CD4-positive, CD25-positive, alpha-beta regulatory T cell (primary cell): ENCODE measurements at regions not wholly inside any gene's neighbourhood (a gene's known extent, or its start where the extent isn't known, plus 50 kb on each side); places are given as distances from the start of the nearest gene placed in this dataset.

Source experiments
- ATAC-seq, 2 donors: fragments of 150-1000 bp; cut with Tn5 transposase; one replicate each; pipeline ENCODE4 v1.10.0; 2021; ENCODE audit warnings: low read depth in 2 of 2, moderate number of reproducible peaks in 2 of 2, moderate library complexity in 1 of 2
- DNase-seq, 3 donors: peaks; one replicate each; pipeline versions ENCODE4 v3.0.0 to v3.0.0-alpha.2; 2012 to 2022; ENCODE audit warnings: mixed read lengths in 1 of 3
- H3K27ac ChIP-seq: one replicate; pipeline ENCODE4 v1.7.0; 2013; ENCODE audit warnings: mild to moderate bottlenecking, low read length; ENCODE audit not compliant: insufficient read depth, poor library complexity, severe bottlenecking
- H3K27me3 ChIP-seq: one replicate; pipeline ENCODE4 v1.7.0; 2013; ENCODE audit warnings: low read length; ENCODE audit not compliant: control insufficient read depth, insufficient read depth
- H3K36me3 ChIP-seq: one replicate; pipeline ENCODE4 v1.7.0; 2013; ENCODE audit warnings: mild to moderate bottlenecking, low read length, moderate library complexity; ENCODE audit not compliant: control insufficient read depth, insufficient read depth
- H3K4me1 ChIP-seq: 2 replicates; pipeline ENCODE4 v1.7.0; 2013; ENCODE audit warnings: mild to moderate bottlenecking, low read length; ENCODE audit not compliant: insufficient read depth, control insufficient read depth, poor library complexity, severe bottlenecking
- H3K4me3 ChIP-seq: one replicate; pipeline ENCODE4 v1.7.0; 2013; ENCODE audit warnings: low read depth, mild to moderate bottlenecking, low read length, moderate library complexity
- H3K9me3 ChIP-seq, 2 experiments: 1 replicate in 1 of 2; 2 replicates in 1 of 2; pipeline ENCODE4 v1.7.0; 2013; ENCODE audit warnings: low read length in 2 of 2, mild to moderate bottlenecking in 1 of 2, moderate library complexity in 1 of 2; ENCODE audit not compliant: control insufficient read depth in 2 of 2
- H3K27ac Mint-ChIP-seq, 3 donors: one replicate each; pipeline ENCODE4 v1.8.0; 2020 to 2022; ENCODE audit warnings: mild to moderate bottlenecking in 3 of 3, mixed read lengths in 3 of 3, moderate library complexity in 2 of 3
- H3K27me3 Mint-ChIP-seq: one replicate; pipeline ENCODE4 v1.8.0; 2022; ENCODE audit warnings: mild to moderate bottlenecking, mixed read lengths
- H3K36me3 Mint-ChIP-seq: one replicate; pipeline ENCODE4 v1.8.0; 2020; ENCODE audit warnings: mixed read lengths
- H3K4me1 Mint-ChIP-seq, 4 donors: one replicate each; pipeline ENCODE4 v1.8.0; 2020 to 2022; ENCODE audit warnings: mixed read lengths in 4 of 4, mild to moderate bottlenecking in 1 of 4
- H3K4me3 Mint-ChIP-seq, 4 donors: one replicate each; pipeline ENCODE4 v1.8.0; 2020 to 2022; ENCODE audit warnings: mild to moderate bottlenecking in 4 of 4, mixed read lengths in 4 of 4, moderate library complexity in 3 of 4
- H3K9me3 Mint-ChIP-seq, 7 donors: one replicate each; pipeline ENCODE4 v1.8.0; 2020 to 2022; ENCODE audit warnings: mixed read lengths in 7 of 7, mild to moderate bottlenecking in 3 of 7, moderate library complexity in 2 of 7

DNA sequence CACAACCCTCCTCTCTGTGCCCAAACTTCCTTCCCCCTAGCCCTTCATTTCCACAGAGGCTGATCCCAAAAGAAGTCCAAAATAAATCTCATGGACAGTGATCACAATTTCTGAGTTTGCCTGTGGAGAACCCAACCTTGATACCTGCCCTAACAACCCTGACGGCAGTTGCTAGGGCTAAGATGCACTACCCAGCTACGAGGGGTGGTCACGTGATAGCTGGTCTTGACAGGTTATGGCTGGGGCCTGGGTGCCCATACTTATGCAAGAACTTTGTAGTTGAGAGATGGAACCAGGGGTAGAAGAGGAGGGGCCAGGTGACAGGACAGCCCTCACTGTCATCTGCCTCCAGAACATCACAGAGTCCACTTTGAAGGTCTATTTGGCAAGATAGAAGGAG, 147.9 kb downstream of the AKAIN1 start:
- Mint-ChIP-seq H3K4me1 (no peaks in the 10 kb centered on the region), H3K4me3 (no peak overlapping the region), H3K36me3 (no peaks in the 10 kb centered on the region), H3K9me3 (peaks cover 0 to 1% (median 0%) of the 10 kb centered on the region in 7 donors), H3K27ac (no peak overlapping the region), H3K27me3 (no peaks in the 10 kb centered on the region)
- H3K4me1 ChIP-seq = no peaks in the 10 kb centered on the region
- H3K4me3 ChIP-seq = no peak overlapping the region
- no peak overlapping the region for H3K27ac ChIP-seq
- no peaks in the 10 kb centered on the region for H3K27me3 ChIP-seq
- H3K9me3 ChIP-seq = no peaks in the 10 kb centered on the region
- ATAC-seq (no peak), DNase-seq (no peak)
- H3K36me3 ChIP-seq = no peaks in the 10 kb centered on the region

GRCh38 chr18:5040476-5040875, 156.6 kb downstream of the AKAIN1 start:
- Histone ChIP-seq H3K36me3 (no peaks in the 10 kb centered on the region), H3K4me3 (no peak overlapping the region), H3K4me1 (no peaks in the 10 kb centered on the region), H3K27ac (no peak overlapping the region), H3K27me3 (no peaks in the 10 kb centered on the region), H3K9me3 (no peaks in the 10 kb centered on the region)
- Mint-ChIP-seq H3K27ac (no peak overlapping the region), H3K9me3 (peaks cover 0 to 3% (median 0%) of the 10 kb centered on the region in 7 donors), H3K4me1 (no peaks in the 10 kb centered on the region), H3K36me3 (no peaks in the 10 kb centered on the region), H3K27me3 (peaks cover 5% of the 10 kb centered on the region), H3K4me3 (no peak overlapping the region)
- no peak for ATAC-seq
- no peak for DNase-seq

- DNase-seq = no peak
- no peak for ATAC-seq
- Mint-ChIP-seq H3K4me1 (no peaks in the 10 kb centered on the region), H3K9me3 (peaks cover 0 to 20% (median 6%) of the 10 kb centered on the region in 7 donors), H3K27ac (no peak overlapping the region), H3K36me3 (no peaks in the 10 kb centered on the region), H3K27me3 (peaks cover 5% of the 10 kb centered on the region), H3K4me3 (no peak overlapping the region)
- Histone ChIP-seq H3K27ac (no peak overlapping the region), H3K27me3 (no peaks in the 10 kb centered on the region), H3K4me1 (no peaks in the 10 kb centered on the region), H3K36me3 (no peaks in the 10 kb centered on the region), H3K9me3 (no peaks in the 10 kb centered on the region), H3K4me3 (no peak overlapping the region)
These were observed 160.5 kb downstream of the AKAIN1 start for GRCh38 chr18:5036523-5036922.

GRCh38 chr18:5031216-5031615, 165.8 kb downstream of the AKAIN1 start:
- no peak overlapping the region for H3K4me3 ChIP-seq
- H3K27me3 ChIP-seq = no peaks in the 10 kb centered on the region
- Mint-ChIP-seq H3K36me3 (no peaks in the 10 kb centered on the region), H3K4me3 (no peak overlapping the region), H3K27me3 (no peaks in the 10 kb centered on the region), H3K4me1 (no peaks in the 10 kb centered on the region), H3K27ac (no peak overlapping the region), H3K9me3 (peaks cover 0 to 24% (median 6%) of the 10 kb centered on the region in 7 donors)
- DNase-seq (no peak), ATAC-seq (no peak)
- H3K9me3 ChIP-seq = no peaks in the 10 kb centered on the region
- H3K36me3 ChIP-seq = no peaks in the 10 kb centered on the region
- H3K27ac ChIP-seq = no peak overlapping the region
- H3K4me1 ChIP-seq = no peaks in the 10 kb centered on the region

GRCh38 chr18:5030636-5031035, 166.4 kb downstream of the AKAIN1 start:
- DNase-seq (no peak), ATAC-seq (no peak)
- no peaks in the 10 kb centered on the region for H3K36me3 Mint-ChIP-seq
- no peaks in the 10 kb centered on the region for H3K36me3 ChIP-seq
- H3K27ac ChIP-seq = no peak overlapping the region
- no peaks in the 10 kb centered on the region for H3K9me3 ChIP-seq
- no peak overlapping the region for H3K27ac Mint-ChIP-seq
- H3K27me3 Mint-ChIP-seq = no peaks in the 10 kb centered on the region
- H3K4me3 ChIP-seq = no peak overlapping the region
- no peaks in the 10 kb centered on the region for H3K4me1 Mint-ChIP-seq
- peaks cover 0 to 24% (median 6%) of the 10 kb centered on the region in 7 donors for H3K9me3 Mint-ChIP-seq
- H3K4me3 Mint-ChIP-seq = no peak overlapping the region
- no peaks in the 10 kb centered on the region for H3K4me1 ChIP-seq
- no peaks in the 10 kb centered on the region for H3K27me3 ChIP-seq

DNA sequence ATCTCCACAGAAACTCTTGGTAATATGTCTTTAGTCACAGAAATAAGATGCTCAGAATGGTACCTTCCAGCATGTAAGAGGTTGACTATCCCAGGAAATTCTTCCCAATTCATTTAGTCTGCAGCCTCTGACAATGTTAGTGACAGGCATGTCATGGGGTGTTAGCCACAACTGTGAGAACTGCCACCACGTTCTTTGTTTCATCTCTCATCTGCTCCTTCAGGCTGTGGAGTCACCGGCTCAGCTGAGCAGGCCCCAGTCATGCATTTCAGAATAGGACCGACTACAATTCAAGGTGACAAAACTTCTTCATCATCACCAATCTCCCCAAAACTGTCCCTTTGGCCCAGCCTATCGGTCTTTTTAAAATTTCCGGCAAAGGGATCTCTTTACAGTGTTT, 167.5 kb downstream of the AKAIN1 start:
- Mint-ChIP-seq H3K27me3 (no peaks in the 10 kb centered on the region), H3K4me1 (no peaks in the 10 kb centered on the region), H3K9me3 (peaks cover 0 to 20% (median 6%) of the 10 kb centered on the region in 7 donors), H3K4me3 (no peak overlapping the region), H3K36me3 (no peaks in the 10 kb centered on the region), H3K27ac (no peak overlapping the region)
- H3K36me3 ChIP-seq = no peaks in the 10 kb centered on the region
- H3K27ac ChIP-seq = no peak overlapping the region
- ATAC-seq = no peak
- no peaks in the 10 kb centered on the region for H3K9me3 ChIP-seq
- no peaks in the 10 kb centered on the region for H3K27me3 ChIP-seq
- no peaks in the 10 kb centered on the region for H3K4me1 ChIP-seq
- H3K4me3 ChIP-seq = no peak overlapping the region
- no peak for DNase-seq

GRCh38 chr18:5024741-5025140, 172.3 kb downstream of the AKAIN1 start:
- Mint-ChIP-seq H3K27me3 (no peaks in the 10 kb centered on the region), H3K9me3 (peaks cover 0 to 5% (median 0%) of the 10 kb centered on the region in 7 donors), H3K4me3 (no peak overlapping the region), H3K36me3 (no peaks in the 10 kb centered on the region), H3K27ac (no peak overlapping the region), H3K4me1 (no peaks in the 10 kb centered on the region)
- ATAC-seq (no peak), DNase-seq (no peak)
- no peaks in the 10 kb centered on the region for H3K9me3 ChIP-seq
- no peak overlapping the region for H3K4me3 ChIP-seq
- no peaks in the 10 kb centered on the region for H3K27me3 ChIP-seq
- H3K4me1 ChIP-seq = no peaks in the 10 kb centered on the region
- H3K27ac ChIP-seq = no peak overlapping the region
- no peaks in the 10 kb centered on the region for H3K36me3 ChIP-seq

- Mint-ChIP-seq H3K4me3 (no peak overlapping the region), H3K27me3 (no peaks in the 10 kb centered on the region), H3K4me1 (no peaks in the 10 kb centered on the region), H3K36me3 (no peaks in the 10 kb centered on the region), H3K9me3 (no peaks in the 10 kb centered on the region), H3K27ac (no peak overlapping the region)
- DNase-seq (no peak), ATAC-seq (no peak)
- no peak overlapping the region for H3K4me3 ChIP-seq
- no peak overlapping the region for H3K27ac ChIP-seq
- no peaks in the 10 kb centered on the region for H3K4me1 ChIP-seq
- H3K27me3 ChIP-seq = no peaks in the 10 kb centered on the region
- no peaks in the 10 kb centered on the region for H3K36me3 ChIP-seq
- no peaks in the 10 kb centered on the region for H3K9me3 ChIP-seq
These were observed 175.5 kb downstream of the AKAIN1 start for GRCh38 chr18:5021558-5021957.
